ENCODE measurements at regions not wholly inside any gene's neighbourhood (a gene's known extent, or its start where the extent isn't known, plus 50 kb on each side); places are given as distances from the start of the nearest gene placed in this dataset.
"Not testable (repeated sequence)": the region's sequence is repeated elsewhere in the genome, so short reads cannot be mapped to it uniquely, and the experiment has no call there.

DNA sequence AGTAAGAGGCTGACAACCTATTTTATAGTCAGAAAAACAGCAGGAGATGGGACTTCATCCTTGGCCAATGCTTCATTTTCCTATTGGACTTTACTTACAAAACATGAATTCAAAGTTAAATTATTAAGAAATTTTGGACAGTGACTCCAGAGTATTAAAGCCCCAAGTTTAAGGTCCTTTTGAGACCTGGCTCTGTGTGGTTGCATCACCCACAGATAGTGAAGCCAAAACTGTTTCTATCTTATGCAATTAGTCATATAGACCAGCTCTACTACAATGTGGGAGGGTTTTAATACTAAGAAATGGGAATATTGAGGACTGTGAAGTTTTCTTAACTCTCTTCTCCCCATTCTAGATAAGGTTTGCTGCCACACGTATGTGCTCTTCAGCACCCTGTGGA lies 196.7 kb upstream of the AR start:
- CTCF ChIA-PET = no interaction called here
- TF ChIP-seq SP1 (IDR thresholded peaks at IDR 0.05) (no peak), L3MBTL2 (conservative IDR thresholded peaks at IDR 0.05) (no peak), ELF4 (IDR thresholded peaks at IDR 0.05) (no peak), ZNF384 (IDR thresholded peaks at IDR 0.05) (no peak), HDGF (IDR thresholded peaks at IDR 0.05; ENCODE audit: borderline replicate concordance) (no peak), TARDBP (IDR thresholded peaks at IDR 0.05) (no peak), NFRKB (IDR thresholded peaks at IDR 0.05) (no peak)
- no peak for DNase-seq (ENCODE audit: extremely low spot score)
- POLR2A ChIA-PET = no interaction called here

DNA sequence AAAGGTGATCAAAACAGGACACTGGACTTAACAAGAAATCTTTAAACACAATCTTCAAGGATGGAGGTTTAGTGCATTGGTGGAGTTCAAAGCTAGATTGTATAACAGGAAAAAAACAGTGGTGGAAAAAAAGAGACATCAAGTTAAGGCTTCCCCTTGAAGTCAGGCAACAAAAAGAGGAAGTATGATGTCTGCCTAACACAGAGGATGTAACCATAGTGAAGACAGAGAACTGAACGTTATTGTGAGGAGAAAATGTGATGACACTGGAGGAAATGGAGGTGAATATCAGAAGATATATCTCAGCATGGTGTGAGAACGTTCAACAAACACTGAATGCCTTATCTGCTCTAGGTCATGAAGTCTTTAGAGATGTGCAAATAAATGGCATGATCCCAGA lies 192.4 kb upstream of the AR start:
- CTCF ChIA-PET = no interaction called here

DNA sequence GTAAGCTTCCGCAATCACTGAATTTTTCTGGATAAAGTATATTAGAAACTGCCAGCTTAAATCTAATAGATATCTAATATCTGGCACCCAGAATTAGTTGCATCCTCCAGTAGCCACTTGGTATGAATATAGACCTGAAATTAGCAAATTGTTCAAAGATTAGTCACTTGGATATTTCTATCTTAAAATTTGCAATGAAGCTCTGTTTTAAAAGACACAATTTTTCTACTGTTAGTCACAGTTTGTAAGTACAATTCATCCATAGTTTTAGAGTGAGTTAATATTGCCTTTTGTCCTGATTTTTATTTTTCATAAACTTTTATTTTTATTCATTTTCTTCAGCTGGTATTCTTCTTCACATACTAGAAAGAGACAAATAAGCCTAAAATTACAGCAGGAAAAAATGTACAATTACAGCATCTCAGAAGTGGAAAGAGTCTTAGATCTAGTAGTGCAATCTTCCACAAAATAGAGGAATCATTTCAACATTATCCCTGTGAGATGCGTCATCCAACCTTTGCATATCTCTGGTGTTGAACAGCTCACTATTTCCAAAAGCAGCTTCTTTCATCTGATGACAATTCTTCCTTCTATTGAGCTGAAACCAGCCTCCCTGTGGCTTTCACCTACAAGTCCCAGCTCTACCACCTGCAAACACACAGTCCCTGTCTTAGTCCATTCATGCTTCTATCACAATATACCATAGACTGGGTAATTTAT lies 190.0 kb upstream of the AR start:
- DNase-seq (ENCODE audit: extremely low spot score) = no peak
- ChIA-PET POLR2A (no interaction called here), CTCF (no interaction called here)
- TF ChIP-seq ARNT (IDR thresholded peaks at IDR 0.05) (no peak), BHLHE40 (IDR thresholded peaks at IDR 0.05; ENCODE audit: borderline replicate concordance) (no peak), L3MBTL2 (conservative IDR thresholded peaks at IDR 0.05) (no peak), FOXA1 (IDR thresholded peaks at IDR 0.05) (no peak), PKNOX1 (IDR thresholded peaks at IDR 0.05) (no peak), CTBP1 (IDR thresholded peaks at IDR 0.05; ENCODE audit: borderline replicate concordance) (no peak), ZNF384 (IDR thresholded peaks at IDR 0.05) (no peak), SP1 (IDR thresholded peaks at IDR 0.05) (no peak)

More for the DNA sequence above, 192.4 kb upstream of the AR start:
- no peak for DNase-seq (ENCODE audit: extremely low spot score)
- no peak for TF ChIP-seq BHLHE40 (IDR thresholded peaks at IDR 0.05; ENCODE audit: borderline replicate concordance)
- TF ChIP-seq CTBP1 (IDR thresholded peaks at IDR 0.05; ENCODE audit: borderline replicate concordance) = no peak
- no peak for TF ChIP-seq HDGF (IDR thresholded peaks at IDR 0.05; ENCODE audit: borderline replicate concordance)
- no peak for TF ChIP-seq PKNOX1 (IDR thresholded peaks at IDR 0.05)
- POLR2A ChIA-PET = no interaction called here

- POLR2A ChIA-PET; DNase-seq (ENCODE audit: extremely low spot score); CTCF ChIA-PET: not testable (repeated sequence)
Measured at GRCh38 chrX:67361267-67361666, 182.6 kb upstream of the AR start.

DNA sequence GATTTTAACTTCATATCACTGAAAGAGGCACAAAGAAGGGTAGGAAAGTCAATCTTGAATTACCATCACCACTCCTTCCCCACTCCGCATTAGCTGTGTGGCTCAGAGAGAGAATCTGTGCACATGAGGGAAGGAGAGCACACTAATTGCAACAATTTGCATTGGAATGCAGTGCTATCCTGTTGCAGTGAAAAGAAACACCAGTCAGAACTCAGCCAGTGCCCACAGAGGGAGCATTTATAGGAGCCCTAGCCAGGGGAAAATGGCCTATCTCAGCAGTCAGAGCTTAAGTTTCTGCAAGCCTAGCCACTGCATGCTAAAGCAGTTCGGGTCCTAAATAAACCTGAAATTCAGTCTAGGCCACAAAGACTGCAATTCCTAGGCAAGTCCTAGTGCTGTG lies 159.4 kb upstream of the AR start:
- TF ChIP-seq L3MBTL2 (conservative IDR thresholded peaks at IDR 0.05) (no peak), LEF1 (IDR thresholded peaks at IDR 0.05; ENCODE audit: borderline replicate concordance) (no peak), SUZ12 (IDR thresholded peaks at IDR 0.05) (no peak), HDGF (IDR thresholded peaks at IDR 0.05; ENCODE audit: borderline replicate concordance) (no peak), SP1 (IDR thresholded peaks at IDR 0.05) (no peak), BHLHE40 (IDR thresholded peaks at IDR 0.05; ENCODE audit: borderline replicate concordance) (no peak), ZNF384 (IDR thresholded peaks at IDR 0.05) (no peak), PKNOX1 (IDR thresholded peaks at IDR 0.05) (no peak), FOXA1 (IDR thresholded peaks at IDR 0.05) (no peak), FOXK2 (IDR thresholded peaks at IDR 0.05) (no peak), TARDBP (IDR thresholded peaks at IDR 0.05) (no peak), ELF4 (IDR thresholded peaks at IDR 0.05) (no peak), NFRKB (IDR thresholded peaks at IDR 0.05) (no peak)
- DNase-seq (ENCODE audit: extremely low spot score) = no peak
- ChIA-PET POLR2A (no interaction called here), CTCF (no interaction called here)

- POLR2A ChIA-PET = no interaction called here
- DNase-seq (ENCODE audit: extremely low spot score) = no peak
- CTCF ChIA-PET = no interaction called here
- TF ChIP-seq FOXM1 (IDR thresholded peaks at IDR 0.05; ENCODE audit: borderline replicate concordance) = no peak
- TF ChIP-seq ELF4 (IDR thresholded peaks at IDR 0.05) = no peak
- no peak for TF ChIP-seq HDGF (IDR thresholded peaks at IDR 0.05; ENCODE audit: borderline replicate concordance)
- TF ChIP-seq FOXK2 (IDR thresholded peaks at IDR 0.05) = no peak
- TF ChIP-seq BHLHE40 (IDR thresholded peaks at IDR 0.05; ENCODE audit: borderline replicate concordance) = no peak
- no peak for TF ChIP-seq NFRKB (IDR thresholded peaks at IDR 0.05)
- no peak for TF ChIP-seq PKNOX1 (IDR thresholded peaks at IDR 0.05)
- no peak for TF ChIP-seq LEF1 (IDR thresholded peaks at IDR 0.05; ENCODE audit: borderline replicate concordance)
- no peak for TF ChIP-seq TARDBP (IDR thresholded peaks at IDR 0.05)
- no peak for TF ChIP-seq ARNT (IDR thresholded peaks at IDR 0.05)
- no peak for TF ChIP-seq SUZ12 (IDR thresholded peaks at IDR 0.05)
- no peak for TF ChIP-seq CTBP1 (IDR thresholded peaks at IDR 0.05; ENCODE audit: borderline replicate concordance)
- no peak for TF ChIP-seq SP1 (IDR thresholded peaks at IDR 0.05)
Measured at GRCh38 chrX:67408423-67409079, 135.3 kb upstream of the AR start.
